ENCODE measurements at regions not wholly inside any gene's neighbourhood (a gene's known extent, or its start where the extent isn't known, plus 50 kb on each side); places are given as distances from the start of the nearest gene placed in this dataset.

DNA sequence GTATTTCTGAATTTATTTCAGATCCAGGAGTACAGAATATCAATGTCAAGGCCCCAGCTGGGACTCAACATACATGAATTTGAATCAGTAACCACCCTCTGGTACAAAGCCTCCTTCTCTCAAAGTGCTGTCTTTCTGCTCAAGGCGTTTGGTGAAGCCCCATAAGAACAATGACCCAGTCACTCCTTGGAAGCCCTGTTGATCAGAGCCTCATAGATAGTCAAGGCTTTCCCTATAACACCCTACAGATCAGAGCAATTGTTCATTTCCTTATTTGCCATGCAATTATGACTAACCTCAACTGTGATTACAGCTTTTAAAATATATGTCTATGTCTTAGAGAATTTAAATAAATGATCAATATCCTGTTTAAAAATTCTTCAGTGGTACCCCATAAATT, 159.1 kb upstream of the CREB1 start:
- TF ChIP-seq EZH2 (IDR thresholded peaks at IDR 0.05; ENCODE audit: borderline replicate concordance, insufficient read depth, low read depth, low read length, poor library complexity, severe bottlenecking) = no peak
- TF ChIP-seq, protein P1, sequence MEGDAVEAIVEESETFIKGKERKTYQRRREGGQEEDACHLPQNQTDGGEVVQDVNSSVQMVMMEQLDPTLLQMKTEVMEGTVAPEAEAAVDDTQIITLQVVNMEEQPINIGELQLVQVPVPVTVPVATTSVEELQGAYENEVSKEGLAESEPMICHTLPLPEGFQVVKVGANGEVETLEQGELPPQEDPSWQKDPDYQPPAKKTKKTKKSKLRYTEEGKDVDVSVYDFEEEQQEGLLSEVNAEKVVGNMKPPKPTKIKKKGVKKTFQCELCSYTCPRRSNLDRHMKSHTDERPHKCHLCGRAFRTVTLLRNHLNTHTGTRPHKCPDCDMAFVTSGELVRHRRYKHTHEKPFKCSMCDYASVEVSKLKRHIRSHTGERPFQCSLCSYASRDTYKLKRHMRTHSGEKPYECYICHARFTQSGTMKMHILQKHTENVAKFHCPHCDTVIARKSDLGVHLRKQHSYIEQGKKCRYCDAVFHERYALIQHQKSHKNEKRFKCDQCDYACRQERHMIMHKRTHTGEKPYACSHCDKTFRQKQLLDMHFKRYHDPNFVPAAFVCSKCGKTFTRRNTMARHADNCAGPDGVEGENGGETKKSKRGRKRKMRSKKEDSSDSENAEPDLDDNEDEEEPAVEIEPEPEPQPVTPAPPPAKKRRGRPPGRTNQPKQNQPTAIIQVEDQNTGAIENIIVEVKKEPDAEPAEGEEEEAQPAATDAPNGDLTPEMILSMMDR (IDR thresholded peaks at IDR 0.05) = no peak
- intact Hi-C loops (cut with micrococcal nuclease) = no loop called here
- Histone ChIP-seq H3K4me3 (ENCODE audit: control extremely low read depth in 1 of 5, extremely low read depth in 1 of 5, insufficient read depth in 1 of 5, low read depth in 2 of 5, low read length in 4 of 5) (no peak overlapping the region), H3K79me2 (ENCODE audit: control insufficient read depth, insufficient read depth, low read length) (no peaks in the 10 kb centered on the region), H4K20me1 (ENCODE audit: control insufficient read depth, insufficient read depth, low read length, poor library complexity, severe bottlenecking) (no peaks in the 10 kb centered on the region), H3K36me3 (replicated peaks in 1 of 2; ENCODE audit: control extremely low read depth in 1 of 2, control insufficient read depth in 1 of 2, extremely low read depth in 1 of 2, insufficient read depth in 2 of 2, low read length in 1 of 2) (no peaks in the 10 kb centered on the region), H3K4me2 (replicated peaks; ENCODE audit: low read depth, low read length, poor library complexity, severe bottlenecking) (no peak overlapping the region), H3K9ac (ENCODE audit: low read length) (no peak overlapping the region), H2AFZ (ENCODE audit: insufficient read depth, low read depth, low read length, poor library complexity, severe bottlenecking) (no peak overlapping the region), H3K27ac (ENCODE audit: low read length in 2 of 2) (no peak overlapping the region), H3K27me3 (replicated peaks in 1 of 4; ENCODE audit: control extremely low read depth in 1 of 4, control insufficient read depth in 3 of 4, insufficient read depth in 4 of 4, low read length in 3 of 4) (no peaks in the 10 kb centered on the region), H3K4me1 (ENCODE audit: control insufficient read depth in 2 of 2, insufficient read depth in 2 of 2, low read length in 2 of 2) (no peaks in the 10 kb centered on the region), H3K9me3 (ENCODE audit: control extremely low read depth in 1 of 3, control insufficient read depth in 2 of 3, insufficient read depth in 1 of 3, low read length in 2 of 3) (peaks cover 0 to 7% (median 1%) of the 10 kb centered on the region in 3 donors)
- Mint-ChIP-seq H3K27me3 (no peaks in the 10 kb centered on the region), H3K4me3 (no peak overlapping the region), H3K4me1 (no peaks in the 10 kb centered on the region), H3K27ac (no peak overlapping the region), H3K9me3 (ENCODE audit: insufficient read depth) (peaks cover 9% of the 10 kb centered on the region)
- ATAC-seq (ENCODE audit: low read depth) (no peak), DNase-seq (no peak)
- ChIA-PET POLR2A (no interaction called here), CTCF (no interaction called here)
- 83% methylated on average over 1 of the region's 1 CpG for WGBS (ENCODE audit: insufficient coverage)

DNA sequence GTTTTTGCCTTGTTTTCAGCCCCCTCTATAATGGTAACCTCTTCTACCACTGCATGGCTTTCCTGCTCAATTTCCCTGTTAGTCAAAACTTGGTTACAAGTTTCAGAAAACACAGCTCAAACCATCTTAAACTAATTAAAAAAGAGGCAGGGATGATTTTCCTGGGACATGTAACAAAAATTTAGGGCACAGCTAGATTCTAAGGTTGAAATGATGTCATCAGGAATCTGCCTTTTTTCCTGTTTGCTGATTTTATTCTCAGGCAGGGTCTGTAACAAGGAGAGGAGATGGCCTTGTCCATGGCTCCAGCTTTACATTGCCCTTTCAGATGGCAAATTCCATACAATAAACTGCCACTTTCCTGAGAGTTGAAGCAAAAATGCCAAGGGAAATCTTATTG, 157.9 kb upstream of the CREB1 start:
- Histone ChIP-seq H3K4me2 (replicated peaks; ENCODE audit: low read depth, low read length, poor library complexity, severe bottlenecking) (no peak overlapping the region), H3K9ac (ENCODE audit: low read length) (no peak overlapping the region), H3K27ac (ENCODE audit: low read length in 2 of 2) (no peak overlapping the region), H3K79me2 (ENCODE audit: control insufficient read depth, insufficient read depth, low read length) (no peaks in the 10 kb centered on the region), H2AFZ (ENCODE audit: insufficient read depth, low read depth, low read length, poor library complexity, severe bottlenecking) (no peak overlapping the region), H3K4me3 (ENCODE audit: control extremely low read depth in 1 of 5, extremely low read depth in 1 of 5, insufficient read depth in 1 of 5, low read depth in 2 of 5, low read length in 4 of 5) (no peak overlapping the region), H3K9me3 (ENCODE audit: control extremely low read depth in 1 of 3, control insufficient read depth in 2 of 3, insufficient read depth in 1 of 3, low read length in 2 of 3) (peaks cover 0 to 8% (median 1%) of the 10 kb centered on the region in 3 donors), H4K20me1 (ENCODE audit: control insufficient read depth, insufficient read depth, low read length, poor library complexity, severe bottlenecking) (no peaks in the 10 kb centered on the region), H3K4me1 (ENCODE audit: control insufficient read depth in 2 of 2, insufficient read depth in 2 of 2, low read length in 2 of 2) (no peaks in the 10 kb centered on the region), H3K36me3 (replicated peaks in 1 of 2; ENCODE audit: control extremely low read depth in 1 of 2, control insufficient read depth in 1 of 2, extremely low read depth in 1 of 2, insufficient read depth in 2 of 2, low read length in 1 of 2) (no peaks in the 10 kb centered on the region), H3K27me3 (replicated peaks in 1 of 4; ENCODE audit: control extremely low read depth in 1 of 4, control insufficient read depth in 3 of 4, insufficient read depth in 4 of 4, low read length in 3 of 4) (no peaks in the 10 kb centered on the region)
- TF ChIP-seq EZH2 (IDR thresholded peaks at IDR 0.05; ENCODE audit: borderline replicate concordance, insufficient read depth, low read depth, low read length, poor library complexity, severe bottlenecking) = no peak
- TF ChIP-seq, protein P1 (IDR thresholded peaks at IDR 0.05) = no peak
- ATAC-seq (ENCODE audit: low read depth) (no peak), DNase-seq (no peak)
- Mint-ChIP-seq H3K4me3 (no peak overlapping the region), H3K27ac (no peak overlapping the region), H3K27me3 (no peaks in the 10 kb centered on the region), H3K4me1 (no peaks in the 10 kb centered on the region), H3K9me3 (ENCODE audit: insufficient read depth) (peaks cover 13% of the 10 kb centered on the region)
- ChIA-PET CTCF (no interaction called here), POLR2A (no interaction called here)
- intact Hi-C loops (cut with micrococcal nuclease) = no loop called here

Data from B cell (primary cell).